GM12878 (cell line): ENCODE measurements at regions not wholly inside any gene's neighbourhood (a gene's known extent, or its start where the extent isn't known, plus 50 kb on each side); places are given as distances from the start of the nearest gene placed in this dataset.
A peak's percentile ranks its signal among the peaks of the same experiment; 100 is the strongest.

ENCODE experiments used
- ATAC-seq: fragments of 200-7000 bp; cut with Tn5 transposase; 3 replicates; pipeline ENCODE4 v1.9.1; 2020; ENCODE audit warnings: mild to moderate bottlenecking, moderate library complexity
- BruUV-seq: library from RNA; stranded (reverse); fragments of 400-500 nt; replicated peaks from 2 replicates; lab custom pipeline; 2021; lab: Mats Ljungman, UMichigan
- CTCF ChIA-PET: fragments of 300-600 bp; sonication (Branson Sonifier 250); formaldehyde crosslinking; extraction: SDS; loops from one replicate; lab custom pipeline; 2021; ENCODE audit warnings: inconsistent platforms; lab: Yijun Ruan, JAX
- POLR2A ChIA-PET: fragments of 350-600 bp; formaldehyde crosslinking; extraction: SDS; loops from one replicate; lab custom pipeline; 2021; ENCODE audit warnings: inconsistent platforms; lab: Charles Lee
- RAD21 ChIA-PET: fragments of 300-600 bp; sonication (Branson Sonifier 250); formaldehyde crosslinking; loops from one replicate; lab custom pipeline; 2023; ENCODE audit warnings: antibody characterized with exemption; ENCODE audit not compliant: unreplicated experiment; lab: Charles Lee
- SMC1A ChIA-PET: fragments of 300-600 bp; sonication (Branson Sonifier 250); formaldehyde crosslinking; loops from one replicate; lab custom pipeline; 2023; ENCODE audit not compliant: unreplicated experiment, uncharacterized antibody; lab: Charles Lee
- DNase-seq: peaks from one replicate; pipeline ENCODE4 v3.0.0-alpha.2; 2011; ENCODE audit warnings: low read depth, low spot score
- FAIRE-seq: peaks from 3 replicates; lab custom pipeline; 2011; peaks lifted over from hg19 to GRCh38; lab: Jason Lieb, UNC
- H2AFZ ChIP-seq: 2 replicates; pipeline ENCODE4 v1.6.0; 2011; ENCODE audit warnings: low read depth, low read length, control low read depth; ENCODE audit not compliant: control insufficient read depth
- H3K27ac ChIP-seq: 2 replicates; pipeline ENCODE4 v1.5.1; 2011; ENCODE audit warnings: control low read depth; ENCODE audit not compliant: control insufficient read depth, insufficient read depth
- H3K27me3 ChIP-seq, 2 experiments: replicated peaks in 1 of 2; 2 replicates each; pipeline versions ENCODE4 v1.6.0 to v1.6.1; 2011; ENCODE audit warnings: low read length in 1 of 2; ENCODE audit not compliant: control insufficient read depth in 2 of 2, insufficient read depth in 2 of 2
- H3K36me3 ChIP-seq, 2 experiments: 2 replicates each; pipeline ENCODE4 v1.5.1; 2011; ENCODE audit warnings: low read length in 1 of 2; ENCODE audit not compliant: control insufficient read depth in 2 of 2, insufficient read depth in 2 of 2
- H3K4me1 ChIP-seq: 2 replicates; pipeline ENCODE4 v1.6.1; 2011; ENCODE audit warnings: mild to moderate bottlenecking, low read length, moderate library complexity, mixed read lengths; ENCODE audit not compliant: control insufficient read depth, insufficient read depth
- H3K4me2 ChIP-seq: 2 replicates; pipeline ENCODE4 v1.6.0; 2011; ENCODE audit warnings: control low read depth; ENCODE audit not compliant: control insufficient read depth, insufficient read depth
- H3K4me3 ChIP-seq: fragments of 200-600 bp; sonication (generic); 2 replicates; pipeline ENCODE4 v1.5.1; 2016
- H3K79me2 ChIP-seq: 2 replicates; pipeline ENCODE4 v1.6.0; 2011; ENCODE audit warnings: low read length; ENCODE audit not compliant: control insufficient read depth, insufficient read depth
- H3K9ac ChIP-seq: 2 replicates; pipeline ENCODE4 v1.8.0; 2011; ENCODE audit warnings: low read length, control low read depth, mixed read lengths; ENCODE audit not compliant: control insufficient read depth, insufficient read depth
- H3K9me3 ChIP-seq: replicated peaks from 3 replicates; pipeline ENCODE4 v1.5.1; 2011; ENCODE audit warnings: mild to moderate bottlenecking, low read length; ENCODE audit not compliant: control insufficient read depth, insufficient read depth
- H4K20me1 ChIP-seq: 2 replicates; pipeline ENCODE4 v1.6.0; 2011; ENCODE audit not compliant: control insufficient read depth, insufficient read depth
- ATF3 ChIP-seq: IDR thresholded peaks from 2 replicates; pipeline ENCODE4 v1.6.1; 2011; ENCODE audit warnings: low read depth, mild to moderate bottlenecking, low read length, moderate library complexity, borderline replicate concordance; ENCODE audit errors: extremely low read depth
- CHD2 ChIP-seq: IDR thresholded peaks from 2 replicates; pipeline ENCODE4 v1.6.1; 2011; ENCODE audit warnings: low read depth, low read length, improper control_type of control experiment, borderline replicate concordance
- FOXK2 ChIP-seq: fragments of 450-650 bp; IDR thresholded peaks from 2 replicates; pipeline ENCODE4 v1.6.1; 2017; ENCODE audit warnings: mild to moderate bottlenecking, moderate library complexity
- IKZF1 ChIP-seq: fragments of 450-650 bp; conservative IDR thresholded peaks from 2 replicates; pipeline ENCODE4 v1.6.1; 2017; ENCODE audit warnings: antibody characterized with exemption, mild to moderate bottlenecking
- IRF4 ChIP-seq: IDR thresholded peaks from 2 replicates; pipeline ENCODE4 v1.6.1; 2011; ENCODE audit warnings: low read depth, low read length
- JUNB ChIP-seq: IDR thresholded peaks from 2 replicates; pipeline ENCODE4 v1.6.1; 2016; ENCODE audit warnings: antibody characterized with exemption, mild to moderate bottlenecking
- JUND ChIP-seq: IDR thresholded peaks from 2 replicates; pipeline ENCODE4 v1.6.1; 2012; ENCODE audit warnings: low read depth, mild to moderate bottlenecking, low read length, improper control_type of control experiment, moderate library complexity
- KAT2A ChIP-seq: conservative IDR thresholded peaks from 2 replicates; pipeline ENCODE4 v1.6.1; 2011; ENCODE audit warnings: low read depth, low read length; ENCODE audit not compliant: control insufficient read depth
- KLF5 ChIP-seq: fragments of 450-650 bp; IDR thresholded peaks from 2 replicates; pipeline ENCODE4 v1.6.1; 2014; ENCODE audit warnings: mild to moderate bottlenecking; ENCODE audit not compliant: partially characterized antibody
- MEF2B ChIP-seq: fragments of 450-650 bp; IDR thresholded peaks from 2 replicates; pipeline ENCODE4 v1.6.1; 2018; ENCODE audit warnings: mild to moderate bottlenecking, moderate library complexity; ENCODE audit not compliant: partially characterized antibody, poor library complexity, severe bottlenecking
- NR2C1 ChIP-seq: fragments of 450-650 bp; IDR thresholded peaks from 2 replicates; pipeline ENCODE4 v1.6.1; 2017; ENCODE audit warnings: antibody characterized with exemption, mild to moderate bottlenecking, moderate library complexity
- PAX5 ChIP-seq: IDR thresholded peaks from 2 replicates; pipeline ENCODE4 v1.6.1; 2011; ENCODE audit warnings: low read depth, low read length, borderline replicate concordance
- PKNOX1 ChIP-seq: fragments of 450-650 bp; IDR thresholded peaks from 2 replicates; pipeline ENCODE4 v1.6.1; 2016; ENCODE audit warnings: mild to moderate bottlenecking
- POU2F2 ChIP-seq: IDR thresholded peaks from 3 replicates; pipeline ENCODE4 v1.6.1; 2011; ENCODE audit warnings: low read depth, mild to moderate bottlenecking, low read length, borderline replicate concordance
- RAD51 ChIP-seq: fragments of 450-650 bp; IDR thresholded peaks from 2 replicates; pipeline ENCODE4 v1.6.1; 2016; ENCODE audit warnings: moderate library complexity, mild to moderate bottlenecking, inconsistent platforms
- RB1 ChIP-seq: fragments of 450-650 bp; formaldehyde crosslinking; IDR thresholded peaks from 2 replicates; pipeline ENCODE4 v1.6.1; 2017; ENCODE audit warnings: mild to moderate bottlenecking, borderline replicate concordance
- SMAD5 ChIP-seq: IDR thresholded peaks from 2 replicates; pipeline ENCODE4 v1.6.1; 2016; ENCODE audit warnings: antibody characterized with exemption, low read depth
- STAT1 ChIP-seq: fragments of 450-650 bp; conservative IDR thresholded peaks from 2 replicates; pipeline ENCODE4 v1.6.1; 2014; ENCODE audit warnings: antibody characterized with exemption, mild to moderate bottlenecking
- ZBED1 ChIP-seq: IDR thresholded peaks from 2 replicates; pipeline ENCODE4 v1.6.1; 2016; ENCODE audit warnings: borderline replicate concordance
- WGBS: methylation state at CpG from one replicate; pipeline ENCODE4 v1.1.6; 2016; ENCODE audit warnings: low lambda C conversion rate; ENCODE audit not compliant: insufficient replicate concordance, insufficient coverage; ENCODE audit errors: missing lambda C conversion rate; 5-methylcytosine and 5-hydroxymethylcytosine counted together
- in situ Hi-C: fragments of 300-500 bp; cut with MboI; formaldehyde crosslinking; loops from 9 replicates; pipeline ENCODE4 v1.14.3; 2018; ENCODE audit warnings: mixed read lengths
- intact Hi-C: fragments of 100-400 bp; cut with micrococcal nuclease; formaldehyde crosslinking; loops from one replicate; pipeline ENCODE4 v1.14.2; 2022; ENCODE audit not compliant: unreplicated experiment

GRCh38 chr2:38220164-38220563 lies 144.2 kb upstream of the CYP1B1 start:
- no peaks in the 10 kb centered on the region; the same call in 1 of the 3 replicates for H3K9me3 ChIP-seq
- H3K4me2 ChIP-seq = no peak overlapping the region
- H3K27ac ChIP-seq = no peak overlapping the region
- BruUV-seq = no TSS peak
- ChIA-PET POLR2A (no interaction called here), CTCF (no interaction called here), SMC1A (no interaction called here), RAD21 (no interaction called here)
- H3K79me2 ChIP-seq = no peaks in the 10 kb centered on the region
- H3K4me1 ChIP-seq = no peaks in the 10 kb centered on the region
- H3K27me3 ChIP-seq = no peaks in the 10 kb centered on the region
- H3K4me3 ChIP-seq = no peak overlapping the region
- no peaks in the 10 kb centered on the region for H4K20me1 ChIP-seq
- TF ChIP-seq PKNOX1 (no peak), RB1 (no peak), KAT2A (no peak), FOXK2 (no peak)
- DNase-seq (no peak), FAIRE-seq (peak; percentile 47), ATAC-seq (no peak)
- 21% methylated on average over 3 of the region's 3 CpGs for WGBS
- no peak overlapping the region for H2AFZ ChIP-seq
- in situ Hi-C loops (no loop called here), intact Hi-C loops (no loop called here)
- H3K36me3 ChIP-seq = no peaks in the 10 kb centered on the region
- no peak overlapping the region for H3K9ac ChIP-seq

DNA sequence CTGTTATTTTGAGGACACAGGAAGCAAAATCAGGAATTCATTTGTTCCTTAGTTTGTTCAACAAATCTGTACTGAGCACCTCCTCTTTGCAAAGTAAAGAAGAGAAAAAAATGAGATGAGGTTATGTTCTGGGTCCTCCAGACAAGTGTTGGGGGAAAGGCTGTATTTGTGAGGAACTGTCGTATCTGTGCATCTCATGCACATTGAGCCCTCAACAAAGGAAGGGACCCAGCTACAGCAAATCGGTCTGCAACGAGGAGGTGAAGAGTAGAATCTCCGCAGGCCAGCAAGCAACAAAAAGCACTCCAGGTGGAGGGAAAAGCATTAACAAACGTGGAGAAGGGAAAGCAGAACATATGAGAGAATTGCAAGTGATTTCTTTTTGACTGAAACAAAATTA lies 143.0 kb upstream of the CYP1B1 start:
- H3K4me1 ChIP-seq = no peaks in the 10 kb centered on the region
- H3K4me3 ChIP-seq = no peak overlapping the region
- no peaks in the 10 kb centered on the region; the same call in 1 of the 3 replicates for H3K9me3 ChIP-seq
- H3K27me3 ChIP-seq = no peaks in the 10 kb centered on the region
- FAIRE-seq (no peak), ATAC-seq (no peak), DNase-seq (no peak)
- POLR2A ChIA-PET = no interaction called here
- BruUV-seq = no TSS peak
- no peak overlapping the region for H3K27ac ChIP-seq
- intact Hi-C loops = no loop called here
- no peak overlapping the region for H2AFZ ChIP-seq
- H3K79me2 ChIP-seq = no peaks in the 10 kb centered on the region
- no peak overlapping the region for H3K9ac ChIP-seq
- H3K36me3 ChIP-seq = no peaks in the 10 kb centered on the region
- in situ Hi-C loops = no loop called here
- CTCF ChIA-PET = interaction anchor here (0.9 kb wide), 1 partner anchor 56 kb away, joined by 3 read pairs; no protein-coding TSS in a partner anchor
- SMC1A ChIA-PET = no interaction called here
- no peaks in the 10 kb centered on the region for H4K20me1 ChIP-seq
- WGBS = 37% methylated on average over 5 of the region's 5 CpGs
- H3K4me2 ChIP-seq = no peak overlapping the region
- RAD21 ChIA-PET = no interaction called here
- no peak for TF ChIP-seq IRF4
- TF ChIP-seq ATF3 = no peak
- TF ChIP-seq RAD51 = no peak
- TF ChIP-seq JUND = no peak
- no peak for TF ChIP-seq CHD2
- no peak for TF ChIP-seq IKZF1
- no peak for TF ChIP-seq NR2C1
- TF ChIP-seq SMAD5 = no peak
- TF ChIP-seq STAT1 = no peak
- no peak for TF ChIP-seq ZBED1
- TF ChIP-seq PAX5 = no peak
- no peak for TF ChIP-seq JUNB
- no peak for TF ChIP-seq POU2F2
- TF ChIP-seq KLF5 = no peak
- TF ChIP-seq MEF2B = no peak
